HS-27A (cell line): ENCODE measurements at regions not wholly inside any gene's neighbourhood (a gene's known extent, or its start where the extent isn't known, plus 50 kb on each side); places are given as distances from the start of the nearest gene placed in this dataset.
"Not testable (repeated sequence)": the region's sequence is repeated elsewhere in the genome, so short reads cannot be mapped to it uniquely, and the experiment has no call there.

Experiments
- DNase-seq: peaks from one replicate; pipeline ENCODE4 v3.0.0-alpha.2; 2012; ENCODE audit warnings: low read depth, missing footprints

DNA sequence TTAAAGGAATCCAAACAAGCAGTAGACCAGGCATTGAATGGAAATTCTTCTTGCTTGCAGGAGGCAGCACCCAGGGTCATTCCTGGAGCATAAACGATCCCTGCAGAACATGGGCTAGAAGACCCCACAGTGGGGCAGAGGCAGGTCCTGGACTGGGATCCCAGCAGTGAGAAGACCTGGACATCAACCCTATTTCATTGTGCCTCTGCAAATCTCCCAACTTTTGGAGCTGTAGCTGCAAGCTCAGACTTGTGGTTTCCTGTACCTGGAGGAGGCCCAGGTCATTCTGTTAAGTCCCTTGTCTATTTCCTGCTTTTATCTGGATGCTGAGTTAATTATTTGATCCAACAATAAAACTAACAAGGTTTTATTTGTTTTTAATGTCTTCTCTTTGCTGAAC is 61.7 kb downstream of the CALM1 start:
- no peak for DNase-seq

DNA sequence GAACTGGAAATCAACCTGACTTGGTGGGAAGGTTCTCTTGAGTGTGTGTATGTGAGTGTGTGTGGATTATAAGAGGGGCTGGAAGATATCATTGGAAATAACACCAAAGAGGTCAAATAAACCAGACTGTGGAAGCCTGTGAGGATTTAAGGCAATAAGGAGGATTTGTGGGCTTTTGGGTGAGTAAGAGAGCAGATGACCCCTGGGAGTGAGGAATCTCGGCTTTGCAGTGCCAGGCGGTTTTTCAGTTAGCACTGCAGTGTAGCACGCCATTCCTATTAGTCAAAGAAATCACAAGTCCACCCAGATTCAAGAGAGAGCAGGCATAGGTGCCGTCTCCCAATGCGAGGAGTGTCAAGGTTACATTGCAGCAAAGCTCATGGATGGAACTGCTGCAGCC is 63.3 kb downstream of the CALM1 start:
- DNase-seq, result peak; percentile 59

- DNase-seq, result no peak
Observed at GRCh38 chr14:90461425-90461824, 64.6 kb downstream of the CALM1 start.

GRCh38 chr14:90464481-90464880 is 67.7 kb downstream of the CALM1 start:
- no peak for DNase-seq

DNA sequence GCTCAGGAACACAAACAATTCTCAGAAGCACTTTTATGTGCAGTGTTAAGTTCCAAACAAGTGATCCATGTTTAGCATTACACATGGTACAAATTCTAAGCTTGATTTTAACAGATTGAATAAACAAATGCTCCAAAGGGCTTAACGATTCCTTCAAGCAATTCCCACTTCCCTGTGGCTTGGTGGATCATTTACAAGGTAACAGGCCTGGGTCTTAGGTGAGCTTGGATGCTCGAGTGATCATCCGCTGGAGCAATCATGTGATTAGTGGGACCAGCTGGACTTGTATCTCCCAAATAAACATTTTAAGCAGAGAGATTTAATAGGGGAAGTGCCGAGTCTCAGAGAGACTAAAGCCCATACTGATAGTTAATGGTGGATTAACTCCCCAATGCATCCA is 70.7 kb downstream of the CALM1 start:
- DNase-seq, result no peak

DNA sequence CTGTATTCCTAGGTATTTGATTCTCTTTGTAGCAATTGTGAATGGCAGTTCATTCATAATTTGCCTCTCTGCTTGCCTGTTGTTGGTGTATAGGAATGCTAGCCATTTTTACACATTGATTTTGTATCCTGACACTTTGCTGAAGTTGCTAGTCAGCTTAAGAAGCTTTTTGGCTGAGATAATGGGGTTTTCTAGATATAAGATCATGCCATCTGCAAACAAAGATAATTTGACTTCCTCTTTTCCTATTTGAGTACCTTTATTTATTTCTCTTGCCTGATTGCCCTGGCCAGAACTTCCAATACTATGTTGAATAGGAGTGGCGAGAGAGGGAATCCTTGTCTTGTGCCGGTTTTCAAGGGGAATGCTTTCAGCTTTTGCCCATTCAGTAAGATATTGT is 72.6 kb downstream of the CALM1 start:
- DNase-seq, result not testable (repeated sequence)

DNA sequence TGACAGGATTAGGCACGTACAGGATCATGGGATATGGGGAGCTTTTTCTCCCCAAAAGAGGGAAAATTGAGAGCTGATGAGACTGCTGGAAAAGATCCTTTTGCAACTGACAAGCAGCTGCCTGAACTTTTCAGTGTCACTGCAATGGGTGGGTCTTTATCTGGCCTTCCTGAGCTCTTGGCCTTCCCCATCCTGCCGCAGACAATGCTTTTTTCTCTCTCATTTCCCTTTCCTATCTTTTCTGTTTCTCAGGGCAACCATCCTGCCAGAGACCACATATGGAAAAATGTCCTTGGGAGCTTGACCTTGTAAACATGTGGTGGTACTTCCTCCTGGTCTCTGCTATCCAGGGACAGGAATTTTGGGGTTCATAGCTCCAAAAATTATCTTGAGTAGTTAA is 75.8 kb downstream of the CALM1 start:
- DNase-seq, result no peak
